HCT116 (cell line): ENCODE measurements at regions not wholly inside any gene's neighbourhood (a gene's known extent, or its start where the extent isn't known, plus 50 kb on each side); places are given as distances from the start of the nearest gene placed in this dataset.

Source experiments
- ATAC-seq: fragments of 200-7000 bp; cut with Tn5 transposase; 2 replicates; pipeline ENCODE4 v1.9.1; 2020; ENCODE audit warnings: mild to moderate bottlenecking, moderate library complexity
- BruUV-seq: library from RNA; stranded (reverse); fragments of 400-500 nt; replicated peaks from 2 replicates; lab custom pipeline; 2021; lab: Mats Ljungman, UMichigan
- CTCF ChIA-PET: fragments of 300-600 bp; sonication (Branson Sonifier 250); formaldehyde crosslinking; loops from one replicate; lab custom pipeline; 2021; ENCODE audit warnings: antibody characterized with exemption; lab: Charles Lee
- POLR2A ChIA-PET: fragments of 300-600, 350-600 bp; sonication (Branson Sonifier 250); formaldehyde crosslinking; loops from one replicate; lab custom pipeline; 2021; ENCODE audit warnings: antibody characterized with exemption; lab: Charles Lee
- RAD21 ChIA-PET, 2 experiments: fragments of 300-600 bp; sonication (Branson Sonifier 250); formaldehyde crosslinking; loops; one replicate each; lab custom pipeline; 2023; ENCODE audit warnings: low total read pairs in 2 of 2; ENCODE audit not compliant: uncharacterized antibody in 2 of 2, unreplicated experiment in 2 of 2, low non-redundant PET in 1 of 2; lab: Charles Lee
- DNase-seq: peaks from one replicate; pipeline ENCODE4 v3.0.0-alpha.2; 2010; ENCODE audit warnings: low read depth, low spot score
- H2AFZ ChIP-seq: fragments of 200-600 bp; shearing (Covaris generic), sonication (generic); 2 replicates; pipeline ENCODE4 v1.6.1; 2017; ENCODE audit warnings: low read depth, mixed run types, mixed read lengths, antibody characterized with exemption, low read length; ENCODE audit not compliant: poor library complexity, severe bottlenecking
- H3K27ac ChIP-seq: 2 replicates; pipeline ENCODE4 v1.5.1; 2012; ENCODE audit warnings: low read depth, low read length
- H3K27me3 ChIP-seq: fragments of 200-600 bp; sonication (generic); 2 replicates; pipeline ENCODE4 v1.6.1; 2016; ENCODE audit warnings: mixed run types, low read length, mixed read lengths; ENCODE audit not compliant: insufficient read depth
- H3K36me3 ChIP-seq, 2 experiments: fragments of 200-500 bp in 1 of 2; fragments of 200-600 bp in 1 of 2; sonication (Bioruptor generic) in 1 of 2; sonication (generic) in 1 of 2; 2 replicates each; pipeline versions ENCODE4 v1.5.1 to v1.6.1; 2014 to 2016; ENCODE audit warnings: low read length in 2 of 2, inconsistent platforms in 1 of 2, mixed read lengths in 1 of 2, mixed run types in 1 of 2; ENCODE audit not compliant: insufficient read depth in 2 of 2, control insufficient read depth in 1 of 2
- H3K4me1 ChIP-seq, 2 experiments: fragments of 200-600 bp in 1 of 2; sonication (generic) in 1 of 2; 2 replicates each; pipeline versions ENCODE4 v1.5.1 to v1.6.1; 2012 to 2017; ENCODE audit warnings: low read length in 2 of 2, inconsistent platforms in 1 of 2, mild to moderate bottlenecking in 1 of 2, mixed read lengths in 1 of 2, mixed run types in 1 of 2, moderate library complexity in 1 of 2; ENCODE audit not compliant: insufficient read depth in 2 of 2, control insufficient read depth in 1 of 2
- H3K4me2 ChIP-seq: fragments of 200-600 bp; sonication (generic); 2 replicates; pipeline ENCODE4 v1.6.1; 2017; ENCODE audit warnings: mixed run types, low read length, mixed read lengths
- H3K4me3 ChIP-seq, 2 experiments: fragments of 200-600 bp in 1 of 2; sonication (generic) in 1 of 2; replicated peaks in 1 of 2; 2 replicates each; pipeline ENCODE4 v1.5.1; 2011 to 2016; ENCODE audit warnings: low read length in 2 of 2, control low read depth in 1 of 2, low read depth in 1 of 2, mild to moderate bottlenecking in 1 of 2, mixed read lengths in 1 of 2, mixed run types in 1 of 2
- H3K79me2 ChIP-seq: fragments of 200-600 bp; sonication (generic); 2 replicates; pipeline ENCODE4 v1.6.1; 2017; ENCODE audit warnings: mild to moderate bottlenecking, mixed run types, low read length, moderate library complexity, mixed read lengths; ENCODE audit not compliant: insufficient read depth
- H3K9ac ChIP-seq: fragments of 200-600 bp; sonication (generic); 2 replicates; pipeline ENCODE4 v1.6.1; 2016; ENCODE audit warnings: low read length, mixed read lengths
- H3K9me2 ChIP-seq: fragments of 200-600 bp; sonication (generic), shearing (Covaris generic); 2 replicates; pipeline ENCODE4 v1.6.1; 2017; ENCODE audit warnings: mixed run types, mild to moderate bottlenecking, moderate library complexity; ENCODE audit not compliant: insufficient read depth
- H3K9me3 ChIP-seq, 2 experiments: fragments of 200-500 bp in 1 of 2; fragments of 200-600 bp in 1 of 2; sonication (Bioruptor generic) in 1 of 2; sonication (generic) in 1 of 2; 2 replicates each; pipeline ENCODE4 v1.6.1; 2014 to 2017; ENCODE audit warnings: low read length in 2 of 2, mixed read lengths in 2 of 2, inconsistent platforms in 1 of 2, low read depth in 1 of 2, mild to moderate bottlenecking in 1 of 2, mixed run types in 1 of 2, moderate library complexity in 1 of 2; ENCODE audit not compliant: control insufficient read depth in 1 of 2, insufficient read depth in 1 of 2
- H4K20me1 ChIP-seq: fragments of 200-600 bp; sonication (generic), shearing (Covaris generic); 2 replicates; pipeline ENCODE4 v1.6.1; 2017; ENCODE audit warnings: mixed run types, mild to moderate bottlenecking, moderate library complexity; ENCODE audit not compliant: insufficient read depth
- CEBPB ChIP-seq: IDR thresholded peaks from 2 replicates; pipeline ENCODE4 v1.6.1; 2012; ENCODE audit warnings: low read depth
- ELF1 ChIP-seq: IDR thresholded peaks from 2 replicates; pipeline ENCODE4 v1.6.1; 2012; ENCODE audit warnings: low read depth, borderline replicate concordance
- EZH2 ChIP-seq: fragments of 200-600 bp; sonication (generic); IDR thresholded peaks from 2 replicates; pipeline ENCODE4 v1.6.1; 2017; ENCODE audit warnings: antibody characterized with exemption, mixed run types
- EZH2phosphoT487 ChIP-seq: fragments of 200-600 bp; IDR thresholded peaks from 2 replicates; pipeline ENCODE4 v1.6.1; 2018; ENCODE audit warnings: antibody characterized with exemption, borderline replicate concordance
- JUND ChIP-seq: IDR thresholded peaks from 2 replicates; pipeline ENCODE4 v1.6.1; 2012
- POLR2A ChIP-seq: IDR thresholded peaks from 2 replicates; pipeline ENCODE4 v1.7.0; 2011; ENCODE audit warnings: borderline replicate concordance; ENCODE audit not compliant: insufficient read depth, insufficient read length; ENCODE audit errors: extremely low read depth
- POLR2AphosphoS5 ChIP-seq: IDR thresholded peaks from 2 replicates; pipeline ENCODE4 v1.6.1; 2011; ENCODE audit warnings: mild to moderate bottlenecking, low read depth, low read length, moderate library complexity
- RAD21 ChIP-seq: IDR thresholded peaks from 2 replicates; pipeline ENCODE4 v1.6.1; 2012; ENCODE audit warnings: low read depth, mild to moderate bottlenecking
- SRF ChIP-seq: IDR thresholded peaks from 2 replicates; pipeline ENCODE4 v1.6.1; 2012; ENCODE audit warnings: low read depth
- TCF7L2 ChIP-seq: IDR thresholded peaks from 2 replicates; pipeline ENCODE4 v1.7.0; 2011; ENCODE audit warnings: borderline replicate concordance, inconsistent platforms; ENCODE audit not compliant: insufficient read depth, insufficient read length; ENCODE audit errors: extremely low read depth
- intact Hi-C: fragments of 100-400 bp; cut with micrococcal nuclease; formaldehyde crosslinking; loops from 2 replicates; pipeline ENCODE4 v1.10.0; 2022
- TF ChIP-seq, protein P1 (sequence below): IDR thresholded peaks from 2 replicates; pipeline ENCODE4 v1.6.1; 2011; ENCODE audit warnings: mild to moderate bottlenecking, low read length, moderate library complexity; ENCODE audit not compliant: insufficient replicate concordance; ENCODE audit errors: extremely low read depth
- TF ChIP-seq, protein P2 (sequence below): IDR thresholded peaks from 2 replicates; pipeline ENCODE4 v1.6.1; 2012
- TF ChIP-seq, protein P3 (sequence below): IDR thresholded peaks from 2 replicates; pipeline ENCODE4 v1.6.1; 2012; ENCODE audit warnings: low read depth

DNA sequence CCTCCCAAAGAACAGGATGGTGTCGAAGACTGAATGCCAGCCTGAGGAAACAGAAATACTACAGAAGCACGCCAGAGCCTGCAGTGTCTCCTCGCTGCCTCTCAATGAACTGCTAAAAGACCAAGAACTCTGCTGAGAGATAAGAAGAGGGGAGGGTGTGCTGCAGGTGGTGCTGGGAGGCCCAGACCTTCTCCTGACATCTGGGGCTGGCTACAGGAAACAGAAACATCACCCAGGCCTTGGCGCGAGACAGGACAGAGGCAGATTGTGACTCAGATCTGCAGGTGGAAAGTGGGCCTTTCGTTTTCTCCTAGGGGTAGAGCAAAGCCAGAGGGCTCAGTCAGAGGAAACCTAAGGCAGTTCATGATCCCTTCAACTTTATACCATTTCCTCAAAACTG, 250.3 kb upstream of the TCF4 start:
- Histone ChIP-seq H3K9me3 (peaks cover 10 to 25% of the 10 kb centered on the region in 2 experiments; a peak in 2 of 4 replicates), H3K27ac (no peak overlapping the region), H3K9ac (no peak overlapping the region), H3K4me3 (no peak overlapping the region), H2AFZ (no peak overlapping the region), H3K4me1 (no peaks in the 10 kb centered on the region), H3K4me2 (no peak overlapping the region), H3K9me2 (no peaks in the 10 kb centered on the region), H3K36me3 (no peaks in the 10 kb centered on the region), H3K27me3 (no peaks in the 10 kb centered on the region), H4K20me1 (no peaks in the 10 kb centered on the region), H3K79me2 (no peaks in the 10 kb centered on the region)
- POLR2A ChIA-PET, result no interaction called here
- no peak for DNase-seq
- BruUV-seq, result no TSS peak
- CTCF ChIA-PET, result no interaction called here
- no peak for ATAC-seq
- no peak for TF ChIP-seq CEBPB
- TF ChIP-seq, protein P1, sequence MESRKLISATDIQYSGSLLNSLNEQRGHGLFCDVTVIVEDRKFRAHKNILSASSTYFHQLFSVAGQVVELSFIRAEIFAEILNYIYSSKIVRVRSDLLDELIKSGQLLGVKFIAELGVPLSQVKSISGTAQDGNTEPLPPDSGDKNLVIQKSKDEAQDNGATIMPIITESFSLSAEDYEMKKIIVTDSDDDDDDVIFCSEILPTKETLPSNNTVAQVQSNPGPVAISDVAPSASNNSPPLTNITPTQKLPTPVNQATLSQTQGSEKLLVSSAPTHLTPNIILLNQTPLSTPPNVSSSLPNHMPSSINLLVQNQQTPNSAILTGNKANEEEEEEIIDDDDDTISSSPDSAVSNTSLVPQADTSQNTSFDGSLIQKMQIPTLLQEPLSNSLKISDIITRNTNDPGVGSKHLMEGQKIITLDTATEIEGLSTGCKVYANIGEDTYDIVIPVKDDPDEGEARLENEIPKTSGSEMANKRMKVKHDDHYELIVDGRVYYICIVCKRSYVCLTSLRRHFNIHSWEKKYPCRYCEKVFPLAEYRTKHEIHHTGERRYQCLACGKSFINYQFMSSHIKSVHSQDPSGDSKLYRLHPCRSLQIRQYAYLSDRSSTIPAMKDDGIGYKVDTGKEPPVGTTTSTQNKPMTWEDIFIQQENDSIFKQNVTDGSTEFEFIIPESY, result no peak
- TF ChIP-seq, protein P2, sequence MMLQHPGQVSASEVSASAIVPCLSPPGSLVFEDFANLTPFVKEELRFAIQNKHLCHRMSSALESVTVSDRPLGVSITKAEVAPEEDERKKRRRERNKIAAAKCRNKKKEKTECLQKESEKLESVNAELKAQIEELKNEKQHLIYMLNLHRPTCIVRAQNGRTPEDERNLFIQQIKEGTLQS, result no peak
- TF ChIP-seq JUND, result no peak
- no peak for TF ChIP-seq EZH2
- no peak for TF ChIP-seq RAD21
- RAD21 ChIA-PET, result no interaction called here
- intact Hi-C loops, result no loop called here

DNA sequence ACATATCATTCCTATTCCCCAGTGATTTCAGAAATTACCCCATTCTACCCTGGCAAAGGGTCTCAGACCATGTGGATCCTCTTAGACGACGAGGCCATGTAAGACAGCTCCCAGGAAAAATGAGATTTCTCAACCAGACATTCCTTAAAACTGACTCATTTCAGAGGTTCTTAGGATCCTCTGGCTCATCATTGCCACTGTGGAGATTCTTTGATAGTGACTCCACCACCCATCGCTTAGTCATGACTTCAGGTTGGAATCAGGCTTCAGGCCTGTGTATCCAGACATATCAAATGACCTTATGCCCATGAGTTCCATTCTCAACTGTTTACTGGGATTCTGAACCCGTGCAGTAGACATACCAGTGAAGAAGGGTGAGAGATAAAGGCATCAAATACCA, 245.6 kb upstream of the TCF4 start:
- Histone ChIP-seq H4K20me1 (no peaks in the 10 kb centered on the region), H3K79me2 (no peaks in the 10 kb centered on the region), H3K9me2 (no peaks in the 10 kb centered on the region), H3K9me3 (peaks cover 19 to 37% of the 10 kb centered on the region in 2 experiments; a peak in 2 of 4 replicates), H2AFZ (no peak overlapping the region), H3K27ac (no peak overlapping the region), H3K4me3 (no peak overlapping the region), H3K36me3 (no peaks in the 10 kb centered on the region), H3K9ac (no peak overlapping the region), H3K27me3 (no peaks in the 10 kb centered on the region), H3K4me2 (no peak overlapping the region), H3K4me1 (no peaks in the 10 kb centered on the region)
- no peak for DNase-seq
- ChIA-PET CTCF (no interaction called here), POLR2A (no interaction called here), RAD21 (no interaction called here)
- intact Hi-C loops, result no loop called here
- no peak for ATAC-seq
- BruUV-seq, result no TSS peak
- TF ChIP-seq POLR2AphosphoS5 (no peak), EZH2 (no peak), TCF7L2 (no peak), POLR2A (no peak), SRF (no peak), EZH2phosphoT487 (no peak), ELF1 (no peak), JUND (no peak)
- TF ChIP-seq, protein P3, sequence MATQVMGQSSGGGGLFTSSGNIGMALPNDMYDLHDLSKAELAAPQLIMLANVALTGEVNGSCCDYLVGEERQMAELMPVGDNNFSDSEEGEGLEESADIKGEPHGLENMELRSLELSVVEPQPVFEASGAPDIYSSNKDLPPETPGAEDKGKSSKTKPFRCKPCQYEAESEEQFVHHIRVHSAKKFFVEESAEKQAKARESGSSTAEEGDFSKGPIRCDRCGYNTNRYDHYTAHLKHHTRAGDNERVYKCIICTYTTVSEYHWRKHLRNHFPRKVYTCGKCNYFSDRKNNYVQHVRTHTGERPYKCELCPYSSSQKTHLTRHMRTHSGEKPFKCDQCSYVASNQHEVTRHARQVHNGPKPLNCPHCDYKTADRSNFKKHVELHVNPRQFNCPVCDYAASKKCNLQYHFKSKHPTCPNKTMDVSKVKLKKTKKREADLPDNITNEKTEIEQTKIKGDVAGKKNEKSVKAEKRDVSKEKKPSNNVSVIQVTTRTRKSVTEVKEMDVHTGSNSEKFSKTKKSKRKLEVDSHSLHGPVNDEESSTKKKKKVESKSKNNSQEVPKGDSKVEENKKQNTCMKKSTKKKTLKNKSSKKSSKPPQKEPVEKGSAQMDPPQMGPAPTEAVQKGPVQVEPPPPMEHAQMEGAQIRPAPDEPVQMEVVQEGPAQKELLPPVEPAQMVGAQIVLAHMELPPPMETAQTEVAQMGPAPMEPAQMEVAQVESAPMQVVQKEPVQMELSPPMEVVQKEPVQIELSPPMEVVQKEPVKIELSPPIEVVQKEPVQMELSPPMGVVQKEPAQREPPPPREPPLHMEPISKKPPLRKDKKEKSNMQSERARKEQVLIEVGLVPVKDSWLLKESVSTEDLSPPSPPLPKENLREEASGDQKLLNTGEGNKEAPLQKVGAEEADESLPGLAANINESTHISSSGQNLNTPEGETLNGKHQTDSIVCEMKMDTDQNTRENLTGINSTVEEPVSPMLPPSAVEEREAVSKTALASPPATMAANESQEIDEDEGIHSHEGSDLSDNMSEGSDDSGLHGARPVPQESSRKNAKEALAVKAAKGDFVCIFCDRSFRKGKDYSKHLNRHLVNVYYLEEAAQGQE, result no peak
- TF ChIP-seq, protein P1, result no peak
